ENCODE measurements at regions not wholly inside any gene's neighbourhood (a gene's known extent, or its start where the extent isn't known, plus 50 kb on each side); places are given as distances from the start of the nearest gene placed in this dataset.

GRCh38 chr6:1027109-1027794 lies 284.6 kb upstream of the FOXQ1 start:
- WGBS, 2 donors: 57 to 70% methylated on average over 8 to 9 of the region's 9 CpGs
- Histone ChIP-seq H3K27me3 (ENCODE audit: control insufficient read depth in 1 of 2, insufficient read depth in 2 of 2, low read length in 1 of 2) (no peaks in the 10 kb centered on the region), H3K36me3 (ENCODE audit: control insufficient read depth in 1 of 2, insufficient read depth in 2 of 2, low read length in 1 of 2) (no peaks in the 10 kb centered on the region), H3K9me3 (ENCODE audit: control insufficient read depth, low read length) (peaks cover 2% of the 10 kb centered on the region), H3K4me3 (ENCODE audit: low read length in 2 of 2) (no peak overlapping the region), H3K27ac (ENCODE audit: low read depth in 1 of 2, low read length in 2 of 2) (no peak overlapping the region), H3K4me1 (ENCODE audit: control insufficient read depth in 1 of 2, insufficient read depth in 2 of 2, low read length in 2 of 2) (no peaks in the 10 kb centered on the region)
- no peak for DNase-seq
- no peak for ATAC-seq (ENCODE audit: low FRiP score)
- intact Hi-C loops (cut with DNase I): no loop called here

- no peak for DNase-seq
- peaks cover 5% of the 10 kb centered on the region for H3K9me3 ChIP-seq (ENCODE audit: control insufficient read depth, low read length)
- no peaks in the 10 kb centered on the region for H3K27me3 ChIP-seq (ENCODE audit: control insufficient read depth in 1 of 2, insufficient read depth in 2 of 2, low read length in 1 of 2)
- no peak overlapping the region for H3K4me3 ChIP-seq (ENCODE audit: low read length in 2 of 2)
- 93 to 97% methylated on average over 3 of the region's 3 CpGs for WGBS, 2 donors
- H3K36me3 ChIP-seq (ENCODE audit: control insufficient read depth in 1 of 2, insufficient read depth in 2 of 2, low read length in 1 of 2): no peaks in the 10 kb centered on the region
- intact Hi-C loops (cut with DNase I): no loop called here
- no peak for ATAC-seq (ENCODE audit: low FRiP score)
- no peaks in the 10 kb centered on the region for H3K4me1 ChIP-seq (ENCODE audit: control insufficient read depth in 1 of 2, insufficient read depth in 2 of 2, low read length in 2 of 2)
- H3K27ac ChIP-seq (ENCODE audit: low read depth in 1 of 2, low read length in 2 of 2): no peak overlapping the region
Observed at GRCh38 chr6:1025821-1026220, 286.1 kb upstream of the FOXQ1 start.

GRCh38 chr6:1024587-1024986 lies 287.3 kb upstream of the FOXQ1 start:
- intact Hi-C loops (cut with DNase I): no loop called here
- WGBS, 2 donors: 26 to 29% methylated on average over 9 of the region's 9 CpGs
- no peak for ATAC-seq (ENCODE audit: low FRiP score)

DNA sequence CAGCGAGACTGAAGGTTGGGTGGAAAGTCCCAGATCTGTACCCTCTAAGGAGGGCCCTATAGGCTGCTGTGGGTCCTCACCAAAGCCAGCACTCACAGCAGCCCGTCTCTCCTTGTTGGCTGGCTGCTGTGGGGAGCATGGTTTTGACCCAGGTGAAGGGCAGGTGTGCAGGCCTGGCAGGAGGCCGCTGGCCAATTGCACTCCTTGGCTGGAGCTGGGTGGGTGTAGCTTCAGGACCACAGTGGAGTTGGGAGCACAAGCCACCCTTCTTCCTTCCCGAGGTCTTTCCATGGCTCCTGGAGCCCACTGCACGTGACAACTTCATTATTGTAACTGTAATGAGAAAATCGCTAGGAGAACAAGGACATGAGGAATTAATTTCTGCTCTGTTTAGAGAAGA lies 287.7 kb upstream of the FOXQ1 start:
- intact Hi-C loops (cut with DNase I): no loop called here
- H3K4me3 ChIP-seq (ENCODE audit: low read length in 2 of 2): no peak overlapping the region
- no peak for ATAC-seq (ENCODE audit: low FRiP score)
- H3K36me3 ChIP-seq (ENCODE audit: control insufficient read depth in 1 of 2, insufficient read depth in 2 of 2, low read length in 1 of 2): no peaks in the 10 kb centered on the region
- H3K27me3 ChIP-seq (ENCODE audit: control insufficient read depth in 1 of 2, insufficient read depth in 2 of 2, low read length in 1 of 2): no peaks in the 10 kb centered on the region
- no peak overlapping the region for H3K27ac ChIP-seq (ENCODE audit: low read depth in 1 of 2, low read length in 2 of 2)
- WGBS, 2 donors: 81 to 85% methylated on average over 6 of the region's 6 CpGs
- peaks cover 5% of the 10 kb centered on the region for H3K9me3 ChIP-seq (ENCODE audit: control insufficient read depth, low read length)
- DNase-seq: no peak
- H3K4me1 ChIP-seq (ENCODE audit: control insufficient read depth in 1 of 2, insufficient read depth in 2 of 2, low read length in 2 of 2): no peaks in the 10 kb centered on the region

More at GRCh38 chr6:1024587-1024986, 287.3 kb upstream of the FOXQ1 start:
- no peak overlapping the region for H3K27ac ChIP-seq (ENCODE audit: low read depth in 1 of 2, low read length in 2 of 2)
- H3K27me3 ChIP-seq (ENCODE audit: control insufficient read depth in 1 of 2, insufficient read depth in 2 of 2, low read length in 1 of 2): no peaks in the 10 kb centered on the region
- H3K4me1 ChIP-seq (ENCODE audit: control insufficient read depth in 1 of 2, insufficient read depth in 2 of 2, low read length in 2 of 2): no peaks in the 10 kb centered on the region
- H3K4me3 ChIP-seq (ENCODE audit: low read length in 2 of 2): no peak overlapping the region
- no peak for DNase-seq
- H3K36me3 ChIP-seq (ENCODE audit: control insufficient read depth in 1 of 2, insufficient read depth in 2 of 2, low read length in 1 of 2): no peaks in the 10 kb centered on the region
- peaks cover 5% of the 10 kb centered on the region for H3K9me3 ChIP-seq (ENCODE audit: control insufficient read depth, low read length)

DNA sequence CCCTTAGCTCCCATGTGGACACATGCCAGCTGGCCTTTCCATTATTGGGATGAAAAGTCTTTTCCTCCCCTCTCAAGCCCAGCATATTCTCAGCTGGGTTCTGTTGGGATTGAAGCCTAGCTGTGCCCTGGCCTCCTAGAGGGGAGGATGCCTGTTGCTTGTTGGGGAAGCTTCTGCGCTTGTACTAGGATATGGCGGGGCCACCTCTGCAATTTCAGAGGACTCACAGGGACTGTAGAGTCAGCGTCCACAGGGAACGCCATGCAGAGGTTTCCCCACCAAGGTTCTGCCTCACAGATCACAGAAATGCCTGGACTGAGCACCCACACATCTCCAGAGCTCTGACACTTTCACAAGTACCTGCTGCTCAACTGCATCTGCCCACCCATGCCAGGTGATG lies 288.7 kb upstream of the FOXQ1 start:
- Histone ChIP-seq H3K4me1 (ENCODE audit: control insufficient read depth in 1 of 2, insufficient read depth in 2 of 2, low read length in 2 of 2) (no peaks in the 10 kb centered on the region), H3K36me3 (ENCODE audit: control insufficient read depth in 1 of 2, insufficient read depth in 2 of 2, low read length in 1 of 2) (no peaks in the 10 kb centered on the region), H3K4me3 (ENCODE audit: low read length in 2 of 2) (no peak overlapping the region), H3K27me3 (ENCODE audit: control insufficient read depth in 1 of 2, insufficient read depth in 2 of 2, low read length in 1 of 2) (no peaks in the 10 kb centered on the region), H3K9me3 (ENCODE audit: control insufficient read depth, low read length) (peaks cover 5% of the 10 kb centered on the region), H3K27ac (ENCODE audit: low read depth in 1 of 2, low read length in 2 of 2) (no peak overlapping the region)
- no peak for ATAC-seq (ENCODE audit: low FRiP score)
- 93 to 97% methylated on average over 4 of the region's 4 CpGs for WGBS, 2 donors
- intact Hi-C loops (cut with DNase I): no loop called here
- DNase-seq: no peak

DNA sequence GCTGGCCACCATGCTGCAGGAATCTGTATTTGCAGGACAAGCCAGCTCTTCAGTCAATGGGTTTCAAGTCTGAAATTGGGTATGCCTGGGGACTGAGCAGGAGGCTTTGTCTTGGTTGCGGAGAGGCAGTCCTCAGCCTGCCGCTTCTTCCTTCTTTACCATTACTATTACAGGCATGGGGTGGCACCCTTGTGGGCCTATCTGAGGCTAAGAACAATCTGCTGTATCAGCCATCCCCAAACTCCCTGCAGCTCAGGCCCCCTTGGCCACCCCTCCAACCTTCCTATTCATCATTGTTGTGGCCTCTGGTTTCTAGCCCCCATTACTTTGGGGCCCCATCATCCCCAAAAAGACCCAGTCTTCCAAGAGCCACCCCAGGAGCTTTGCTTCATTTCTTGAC lies 289.2 kb upstream of the FOXQ1 start:
- no peak for ATAC-seq (ENCODE audit: low FRiP score)
- 96 to 100% methylated on average over 2 of the region's 2 CpGs for WGBS, 2 donors
- Histone ChIP-seq H3K9me3 (ENCODE audit: control insufficient read depth, low read length) (peaks cover 5% of the 10 kb centered on the region), H3K27me3 (ENCODE audit: control insufficient read depth in 1 of 2, insufficient read depth in 2 of 2, low read length in 1 of 2) (no peaks in the 10 kb centered on the region), H3K27ac (ENCODE audit: low read depth in 1 of 2, low read length in 2 of 2) (no peak overlapping the region), H3K36me3 (ENCODE audit: control insufficient read depth in 1 of 2, insufficient read depth in 2 of 2, low read length in 1 of 2) (no peaks in the 10 kb centered on the region), H3K4me3 (ENCODE audit: low read length in 2 of 2) (no peak overlapping the region), H3K4me1 (ENCODE audit: control insufficient read depth in 1 of 2, insufficient read depth in 2 of 2, low read length in 2 of 2) (no peaks in the 10 kb centered on the region)
- no peak for DNase-seq
- intact Hi-C loops (cut with DNase I): no loop called here

DNA sequence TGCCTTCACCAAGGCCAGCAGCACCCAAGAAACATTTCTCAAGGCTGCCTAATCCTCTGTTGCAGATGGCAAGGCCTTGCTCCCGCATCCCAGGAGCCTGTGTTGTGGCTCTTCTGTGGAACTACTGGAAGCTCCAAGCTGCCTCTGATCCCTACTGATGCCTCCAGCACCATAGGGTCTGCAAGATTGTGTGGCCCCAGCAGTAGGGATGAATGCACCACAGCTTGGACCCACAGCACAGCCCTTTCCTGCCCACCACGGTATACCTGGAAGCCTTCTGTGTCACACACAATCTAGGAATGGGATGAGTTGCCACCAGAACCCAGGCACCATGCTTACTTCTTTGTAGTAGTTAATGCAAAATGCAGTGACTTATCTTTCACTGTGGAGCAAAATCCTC lies 291.1 kb upstream of the FOXQ1 start:
- ATAC-seq (ENCODE audit: low FRiP score) (no peak), DNase-seq (no peak)
- Histone ChIP-seq H3K27me3 (ENCODE audit: control insufficient read depth in 1 of 2, insufficient read depth in 2 of 2, low read length in 1 of 2) (no peaks in the 10 kb centered on the region), H3K27ac (ENCODE audit: low read depth in 1 of 2, low read length in 2 of 2) (no peak overlapping the region), H3K36me3 (ENCODE audit: control insufficient read depth in 1 of 2, insufficient read depth in 2 of 2, low read length in 1 of 2) (no peaks in the 10 kb centered on the region), H3K4me3 (ENCODE audit: low read length in 2 of 2) (no peak overlapping the region), H3K4me1 (ENCODE audit: control insufficient read depth in 1 of 2, insufficient read depth in 2 of 2, low read length in 2 of 2) (no peaks in the 10 kb centered on the region), H3K9me3 (ENCODE audit: control insufficient read depth, low read length) (peaks cover 5% of the 10 kb centered on the region)
- WGBS, 2 donors: 80% methylated on average over 2 of the region's 2 CpGs
- intact Hi-C loops (cut with DNase I): no loop called here

DNA sequence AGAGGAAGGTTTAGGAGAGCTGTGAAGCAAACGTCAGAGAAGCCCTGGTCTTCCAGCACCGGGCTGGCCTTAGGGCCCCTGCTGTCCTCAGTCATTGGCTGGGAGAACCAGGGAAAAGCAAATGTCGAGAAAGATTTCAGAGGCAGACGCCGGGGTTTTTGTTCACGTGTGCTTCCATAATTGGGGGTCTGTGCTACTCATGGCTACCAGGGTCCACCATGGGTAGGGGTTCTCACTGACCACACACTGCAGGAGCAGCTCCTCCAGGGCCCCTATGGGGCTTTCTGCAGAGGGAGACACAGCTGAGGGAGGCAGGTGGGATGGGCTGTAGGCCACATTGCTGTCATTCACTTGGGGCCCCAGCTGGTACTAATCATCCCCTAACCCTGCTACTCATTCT lies 291.8 kb upstream of the FOXQ1 start:
- Histone ChIP-seq H3K9me3 (ENCODE audit: control insufficient read depth, low read length) (peaks cover 5% of the 10 kb centered on the region), H3K36me3 (ENCODE audit: control insufficient read depth in 1 of 2, insufficient read depth in 2 of 2, low read length in 1 of 2) (no peaks in the 10 kb centered on the region), H3K27ac (ENCODE audit: low read depth in 1 of 2, low read length in 2 of 2) (no peak overlapping the region), H3K27me3 (ENCODE audit: control insufficient read depth in 1 of 2, insufficient read depth in 2 of 2, low read length in 1 of 2) (no peaks in the 10 kb centered on the region), H3K4me3 (ENCODE audit: low read length in 2 of 2) (no peak overlapping the region), H3K4me1 (ENCODE audit: control insufficient read depth in 1 of 2, insufficient read depth in 2 of 2, low read length in 2 of 2) (no peaks in the 10 kb centered on the region)
- intact Hi-C loops (cut with DNase I): no loop called here
- DNase-seq (no peak), ATAC-seq (ENCODE audit: low FRiP score) (peak; percentile 10)
- WGBS, 2 donors: 78 to 86% methylated on average over 6 of the region's 6 CpGs

- no peak for DNase-seq
- H3K4me1 ChIP-seq (ENCODE audit: control insufficient read depth in 1 of 2, insufficient read depth in 2 of 2, low read length in 2 of 2): no peaks in the 10 kb centered on the region
- 43 to 51% methylated on average over 3 of the region's 3 CpGs for WGBS, 2 donors
Observed at GRCh38 chr6:1018041-1018440, 293.9 kb upstream of the FOXQ1 start.

More at GRCh38 chr6:1018041-1018440, 293.9 kb upstream of the FOXQ1 start:
- no peak for ATAC-seq (ENCODE audit: low FRiP score)
- Histone ChIP-seq H3K27me3 (ENCODE audit: control insufficient read depth in 1 of 2, insufficient read depth in 2 of 2, low read length in 1 of 2) (no peaks in the 10 kb centered on the region), H3K4me3 (ENCODE audit: low read length in 2 of 2) (no peak overlapping the region), H3K27ac (ENCODE audit: low read depth in 1 of 2, low read length in 2 of 2) (no peak overlapping the region), H3K9me3 (ENCODE audit: control insufficient read depth, low read length) (peaks cover 4% of the 10 kb centered on the region), H3K36me3 (ENCODE audit: control insufficient read depth in 1 of 2, insufficient read depth in 2 of 2, low read length in 1 of 2) (no peaks in the 10 kb centered on the region)
- intact Hi-C loops (cut with DNase I): no loop called here

All from aorta (tissue), 5 donors.